Thyroid gland (tissue), 4 donors: ENCODE measurements at regions not wholly inside any gene's neighbourhood (a gene's known extent, or its start where the extent isn't known, plus 50 kb on each side); places are given as distances from the start of the nearest gene placed in this dataset.

ENCODE experiments used
- DNase-seq, 2 donors: peaks; one replicate each; pipeline ENCODE4 v3.0.0-alpha.2; 2019
- H3K27ac ChIP-seq, 3 donors: fragments of 200-600 bp; sonication (generic); 1 replicate in 2 of 3; 2 replicates in 1 of 3; pipeline ENCODE4 v1.5.1; 2016 to 2019; ENCODE audit warnings: mild to moderate bottlenecking in 1 of 3, moderate library complexity in 1 of 3
- H3K27me3 ChIP-seq: fragments of 200-600 bp; sonication (generic); one replicate; pipeline ENCODE4 v1.5.1; 2019
- H3K36me3 ChIP-seq, 2 donors: fragments of 200-600 bp; sonication (generic); one replicate each; pipeline ENCODE4 v1.5.1; 2016 to 2019
- H3K4me1 ChIP-seq, 2 donors: fragments of 200-600 bp; sonication (generic); one replicate each; pipeline ENCODE4 v1.5.1; 2017 to 2019
- H3K4me3 ChIP-seq, 3 donors: fragments of 200-600 bp; sonication (generic); replicated peaks in 1 of 3; 1 replicate in 2 of 3; 2 replicates in 1 of 3; pipeline ENCODE4 v1.5.1; 2016; ENCODE audit warnings: mild to moderate bottlenecking in 1 of 3
- H3K9me3 ChIP-seq: fragments of 200-600 bp; sonication (generic); one replicate; pipeline ENCODE4 v1.5.1; 2017
- POLR2A ChIP-seq, 2 donors: fragments of 450-650 bp; IDR thresholded peaks; one replicate each; pipeline ENCODE4 v1.6.1; 2017; ENCODE audit warnings: antibody characterized with exemption in 2 of 2, mild to moderate bottlenecking in 2 of 2, moderate library complexity in 1 of 2
- WGBS, 2 donors: methylation state at CpG; one replicate each; pipeline ENCODE4 v1.1.5; 2017; 5-methylcytosine and 5-hydroxymethylcytosine counted together
- intact Hi-C: fragments of 100-400 bp; cut with DNase I; formaldehyde crosslinking; loops from one replicate; pipeline ENCODE4 v1.15.1; 2023
- TF ChIP-seq, protein P1 (sequence below), 6 experiments: fragments of 200-600 bp in 3 of 6; fragments of 450-650 bp in 3 of 6; sonication (generic) in 3 of 6; IDR thresholded peaks; one replicate each; pipeline ENCODE4 v1.5.1; 2016 to 2019; ENCODE audit warnings: antibody characterized with exemption in 6 of 6, mild to moderate bottlenecking in 2 of 6, inconsistent platforms in 1 of 6, moderate library complexity in 1 of 6

DNA sequence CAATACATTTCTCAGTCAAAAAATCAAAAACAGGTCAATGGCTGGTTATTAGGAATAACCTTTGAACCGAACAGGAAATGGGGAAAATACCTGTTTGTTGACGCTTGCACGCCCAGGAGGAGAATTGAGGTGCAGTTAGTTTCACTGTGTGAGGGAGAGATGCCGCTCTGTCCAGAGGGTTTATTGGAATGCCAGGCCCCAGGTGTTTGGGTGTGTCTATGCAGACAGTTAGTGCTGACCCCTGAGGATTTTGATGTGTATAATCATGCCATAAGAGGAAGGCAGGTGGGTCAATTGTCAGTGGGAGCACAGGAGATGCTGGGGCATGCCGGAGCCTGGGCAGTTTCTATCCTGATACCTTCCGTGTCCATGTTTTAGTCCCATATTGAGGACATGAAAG lies 100.8 kb upstream of the DIO3 start:
- no peak for DNase-seq
- TF ChIP-seq POLR2A (IDR thresholded peaks at IDR 0.05): no peak
- TF ChIP-seq, protein P1, sequence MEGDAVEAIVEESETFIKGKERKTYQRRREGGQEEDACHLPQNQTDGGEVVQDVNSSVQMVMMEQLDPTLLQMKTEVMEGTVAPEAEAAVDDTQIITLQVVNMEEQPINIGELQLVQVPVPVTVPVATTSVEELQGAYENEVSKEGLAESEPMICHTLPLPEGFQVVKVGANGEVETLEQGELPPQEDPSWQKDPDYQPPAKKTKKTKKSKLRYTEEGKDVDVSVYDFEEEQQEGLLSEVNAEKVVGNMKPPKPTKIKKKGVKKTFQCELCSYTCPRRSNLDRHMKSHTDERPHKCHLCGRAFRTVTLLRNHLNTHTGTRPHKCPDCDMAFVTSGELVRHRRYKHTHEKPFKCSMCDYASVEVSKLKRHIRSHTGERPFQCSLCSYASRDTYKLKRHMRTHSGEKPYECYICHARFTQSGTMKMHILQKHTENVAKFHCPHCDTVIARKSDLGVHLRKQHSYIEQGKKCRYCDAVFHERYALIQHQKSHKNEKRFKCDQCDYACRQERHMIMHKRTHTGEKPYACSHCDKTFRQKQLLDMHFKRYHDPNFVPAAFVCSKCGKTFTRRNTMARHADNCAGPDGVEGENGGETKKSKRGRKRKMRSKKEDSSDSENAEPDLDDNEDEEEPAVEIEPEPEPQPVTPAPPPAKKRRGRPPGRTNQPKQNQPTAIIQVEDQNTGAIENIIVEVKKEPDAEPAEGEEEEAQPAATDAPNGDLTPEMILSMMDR (IDR thresholded peaks at IDR 0.05): no peak
- intact Hi-C loops: no loop called here
- peaks cover 0 to 9% of the 10 kb centered on the region in 2 donors for H3K4me1 ChIP-seq
- H3K27me3 ChIP-seq: peaks cover 28% of the 10 kb centered on the region
- 95 to 97% methylated on average over 6 of the region's 6 CpGs for WGBS, 2 donors
- no peak overlapping the region for H3K27ac ChIP-seq
- H3K9me3 ChIP-seq: no peaks in the 10 kb centered on the region
- H3K36me3 ChIP-seq: no peaks in the 10 kb centered on the region
- no peak overlapping the region for H3K4me3 ChIP-seq

DNA sequence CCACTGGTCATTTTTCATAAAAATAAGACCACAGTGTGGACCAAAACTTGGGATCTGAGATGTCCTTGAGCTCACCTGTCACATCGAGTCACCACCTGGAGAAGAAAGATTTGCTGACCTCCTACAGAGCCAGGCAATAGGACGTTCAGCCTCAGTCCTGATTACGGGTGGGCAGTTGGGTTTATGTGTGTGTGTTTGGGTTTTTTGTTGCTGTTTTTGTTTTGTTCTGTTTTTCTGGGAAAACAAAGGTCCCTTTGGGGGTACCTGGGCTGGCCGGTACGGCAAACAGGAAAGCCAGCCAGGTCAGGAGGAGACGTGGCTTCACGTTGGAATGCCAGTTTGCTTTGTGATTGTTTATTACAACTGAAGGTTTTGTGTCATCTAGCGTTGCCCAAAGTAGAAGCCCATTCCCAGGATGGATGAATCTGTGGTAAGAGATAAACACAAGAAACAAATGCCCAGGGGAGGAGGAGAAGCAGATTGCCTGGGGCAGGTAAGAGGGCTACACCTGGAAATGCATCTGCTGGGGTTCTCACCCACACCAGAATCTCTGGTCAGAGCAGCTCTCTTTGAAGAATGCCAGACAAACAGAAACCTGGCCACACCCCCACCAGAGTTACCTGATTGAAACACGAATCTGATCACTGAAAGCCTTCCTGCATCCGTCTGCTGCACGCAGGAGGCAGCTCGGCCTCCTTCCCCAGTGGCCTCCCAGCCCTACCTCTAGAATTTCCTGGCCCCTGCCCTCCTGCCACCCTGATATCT lies 100.1 kb upstream of the DIO3 start:
- DNase-seq: no peak
- H3K4me3 ChIP-seq: no peak overlapping the region
- H3K4me1 ChIP-seq: peaks cover 0 to 9% of the 10 kb centered on the region in 2 donors
- intact Hi-C loops: no loop called here
- WGBS, 2 donors: 93 to 99% methylated on average over 12 of the region's 12 CpGs
- peaks cover 28% of the 10 kb centered on the region for H3K27me3 ChIP-seq
- no peak overlapping the region for H3K27ac ChIP-seq
- no peaks in the 10 kb centered on the region for H3K36me3 ChIP-seq
- H3K9me3 ChIP-seq: no peaks in the 10 kb centered on the region
- TF ChIP-seq, protein P1 (IDR thresholded peaks at IDR 0.05): no peak
- TF ChIP-seq POLR2A (IDR thresholded peaks at IDR 0.05): no peak

DNA sequence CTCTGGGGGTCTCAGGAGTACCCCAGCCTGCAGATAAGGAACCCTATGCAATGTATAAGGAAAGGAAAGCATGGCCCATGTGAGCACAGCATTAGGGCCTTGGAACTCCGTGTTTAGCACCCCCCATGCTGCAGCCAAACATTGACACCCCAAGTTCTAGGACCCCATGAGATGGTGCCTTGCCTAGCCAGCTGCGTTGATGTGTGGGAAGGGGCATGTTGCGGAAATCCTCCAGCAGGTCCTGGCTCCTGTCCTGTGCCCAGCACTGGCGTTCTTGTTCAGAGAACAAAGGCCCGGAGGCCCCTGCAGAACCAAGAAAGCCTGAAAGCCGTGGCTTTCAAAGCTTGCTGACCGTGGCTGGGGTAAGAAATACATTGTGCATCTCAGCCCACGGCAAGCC lies 99.4 kb upstream of the DIO3 start:
- no peak overlapping the region for H3K27ac ChIP-seq
- no peaks in the 10 kb centered on the region for H3K9me3 ChIP-seq
- H3K27me3 ChIP-seq: peaks cover 25% of the 10 kb centered on the region
- 93 to 97% methylated on average over 8 of the region's 8 CpGs for WGBS, 2 donors
- H3K36me3 ChIP-seq: no peaks in the 10 kb centered on the region
- TF ChIP-seq, protein P1 (IDR thresholded peaks at IDR 0.05): no peak
- no peak for TF ChIP-seq POLR2A (IDR thresholded peaks at IDR 0.05)
- intact Hi-C loops: no loop called here
- peaks cover 0 to 9% of the 10 kb centered on the region in 2 donors for H3K4me1 ChIP-seq
- H3K4me3 ChIP-seq: no peak overlapping the region
- no peak for DNase-seq

DNA sequence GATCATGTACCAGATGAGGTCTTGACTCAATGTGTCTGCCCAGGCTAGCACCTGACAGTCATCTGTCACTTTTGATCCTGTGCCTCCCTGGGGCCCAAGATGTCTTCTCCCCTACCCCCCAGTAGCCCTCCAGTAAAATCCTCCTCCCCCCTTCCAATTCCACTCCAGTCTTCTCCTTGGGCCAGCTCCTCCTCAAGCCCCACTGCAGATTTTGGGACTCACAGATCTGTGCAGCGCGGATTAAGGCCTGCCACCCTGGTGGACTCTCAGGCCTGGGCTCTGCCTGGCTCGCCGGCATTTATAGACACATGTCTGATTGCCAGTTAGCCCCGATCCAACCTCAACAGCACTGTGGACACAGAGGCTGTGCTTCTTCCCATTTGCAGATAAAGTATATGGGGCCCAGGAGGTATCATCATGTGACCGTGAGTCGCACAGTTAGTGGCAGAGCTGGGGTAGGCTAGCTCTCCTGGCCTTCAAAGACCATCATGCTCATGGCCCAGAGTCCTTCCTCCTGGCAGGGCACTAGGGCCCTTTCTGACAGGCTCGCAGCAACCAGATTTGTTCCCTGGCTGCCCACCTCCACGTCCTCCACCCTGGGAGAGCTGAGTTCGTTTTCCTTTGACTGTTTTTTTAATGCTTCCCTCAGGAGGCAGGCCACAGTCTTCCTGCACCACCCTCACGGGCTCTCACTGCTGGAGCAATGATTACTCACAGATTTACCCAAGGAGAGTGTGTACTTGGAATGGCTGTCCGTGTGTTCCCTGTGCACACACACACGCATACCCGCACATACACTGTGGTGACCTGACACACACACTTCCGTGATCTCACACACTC lies 98.3 kb upstream of the DIO3 start:
- Histone ChIP-seq H3K4me1 (peaks cover 0 to 9% of the 10 kb centered on the region in 2 donors), H3K27ac (no peak overlapping the region), H3K36me3 (no peaks in the 10 kb centered on the region), H3K4me3 (no peak overlapping the region), H3K9me3 (no peaks in the 10 kb centered on the region), H3K27me3 (peaks cover 19% of the 10 kb centered on the region)
- intact Hi-C loops: no loop called here
- 74 to 77% methylated on average over 14 of the region's 15 CpGs for WGBS, 2 donors
- no peak for DNase-seq
- no peak for TF ChIP-seq POLR2A (IDR thresholded peaks at IDR 0.05)
- TF ChIP-seq, protein P1 (IDR thresholded peaks at IDR 0.05): no peak
